ENCODE measurements at regions not wholly inside any gene's neighbourhood (a gene's known extent, or its start where the extent isn't known, plus 50 kb on each side); places are given as distances from the start of the nearest gene placed in this dataset.

GRCh38 chr12:127519779-127520178 is 747.2 kb upstream of the TMEM132C start:
- TF ChIP-seq EZH2phosphoT487 (conservative IDR thresholded peaks at IDR 0.05; ENCODE audit: low read length) = no peak
- no peak overlapping the region for H3K27ac ChIP-seq (ENCODE audit: low read depth, low read length)
- no peak overlapping the region for H3K4me3 ChIP-seq (ENCODE audit: insufficient read depth, low read length, poor library complexity, severe bottlenecking)
- no peak overlapping the region for H2AFZ ChIP-seq (ENCODE audit: low read depth, low read length, severe bottlenecking)
- H3K79me2 ChIP-seq (ENCODE audit: insufficient read depth, low read length) = no peaks in the 10 kb centered on the region
- H3K4me2 ChIP-seq (ENCODE audit: low read depth, low read length, poor library complexity, severe bottlenecking) = no peak overlapping the region
- H3K9ac ChIP-seq (ENCODE audit: low read length) = no peak overlapping the region
- H3K27me3 ChIP-seq (ENCODE audit: low read length) = no peaks in the 10 kb centered on the region
- H3K36me3 ChIP-seq (ENCODE audit: low read length) = no peaks in the 10 kb centered on the region
- H3K9me2 ChIP-seq (replicated peaks; ENCODE audit: insufficient read depth, low read length) = no peaks in the 10 kb centered on the region; the same call in 1 of the 2 replicates
- H3K9me3 ChIP-seq (ENCODE audit: insufficient read depth, low read length) = no peaks in the 10 kb centered on the region
- no peaks in the 10 kb centered on the region for H4K20me1 ChIP-seq (ENCODE audit: low read depth, low read length)
- no peaks in the 10 kb centered on the region for H3F3A ChIP-seq (ENCODE audit: insufficient read depth)

- Histone ChIP-seq H3K9me3 (ENCODE audit: insufficient read depth, low read length) (no peaks in the 10 kb centered on the region), H4K20me1 (ENCODE audit: low read depth, low read length) (no peaks in the 10 kb centered on the region), H3K27me3 (ENCODE audit: low read length) (no peaks in the 10 kb centered on the region), H3K36me3 (ENCODE audit: low read length) (no peaks in the 10 kb centered on the region), H3K79me2 (ENCODE audit: insufficient read depth, low read length) (no peaks in the 10 kb centered on the region), H2AFZ (ENCODE audit: low read depth, low read length, severe bottlenecking) (no peak overlapping the region), H3F3A (ENCODE audit: insufficient read depth) (no peaks in the 10 kb centered on the region), H3K4me3 (ENCODE audit: insufficient read depth, low read length, poor library complexity, severe bottlenecking) (no peak overlapping the region), H3K27ac (ENCODE audit: low read depth, low read length) (no peak overlapping the region), H3K9ac (ENCODE audit: low read length) (no peak overlapping the region), H3K9me2 (replicated peaks; ENCODE audit: insufficient read depth, low read length) (no peaks in the 10 kb centered on the region), H3K4me2 (ENCODE audit: low read depth, low read length, poor library complexity, severe bottlenecking) (no peak overlapping the region)
- no peak for TF ChIP-seq EZH2phosphoT487 (conservative IDR thresholded peaks at IDR 0.05; ENCODE audit: low read length)
- TF ChIP-seq CTCF (IDR thresholded peaks at IDR 0.05; ENCODE audit: insufficient read depth, low read length, poor library complexity, severe bottlenecking) = no peak
Observed at GRCh38 chr12:127526925-127527324, 740.0 kb upstream of the TMEM132C start.

- H3K4me2 ChIP-seq (ENCODE audit: low read depth, low read length, poor library complexity, severe bottlenecking) = no peak overlapping the region
- no peaks in the 10 kb centered on the region for H4K20me1 ChIP-seq (ENCODE audit: low read depth, low read length)
- H3K9me3 ChIP-seq (ENCODE audit: insufficient read depth, low read length) = no peaks in the 10 kb centered on the region
- no peaks in the 10 kb centered on the region for H3K36me3 ChIP-seq (ENCODE audit: low read length)
- H3K4me3 ChIP-seq (ENCODE audit: insufficient read depth, low read length, poor library complexity, severe bottlenecking) = no peak overlapping the region
- H3K27ac ChIP-seq (ENCODE audit: low read depth, low read length) = no peak overlapping the region
- H3K9ac ChIP-seq (ENCODE audit: low read length) = no peak overlapping the region
- H3F3A ChIP-seq (ENCODE audit: insufficient read depth) = no peaks in the 10 kb centered on the region
- no peaks in the 10 kb centered on the region for H3K79me2 ChIP-seq (ENCODE audit: insufficient read depth, low read length)
- no peaks in the 10 kb centered on the region for H3K27me3 ChIP-seq (ENCODE audit: low read length)
- no peak overlapping the region for H2AFZ ChIP-seq (ENCODE audit: low read depth, low read length, severe bottlenecking)
- H3K9me2 ChIP-seq (replicated peaks; ENCODE audit: insufficient read depth, low read length) = no peaks in the 10 kb centered on the region
- no peak for TF ChIP-seq EZH2phosphoT487 (conservative IDR thresholded peaks at IDR 0.05; ENCODE audit: low read length)
- TF ChIP-seq CTCF (IDR thresholded peaks at IDR 0.05; ENCODE audit: insufficient read depth, low read length, poor library complexity, severe bottlenecking) = no peak
Observed at GRCh38 chr12:127528551-127528950, 738.4 kb upstream of the TMEM132C start.

GRCh38 chr12:127531542-127531941 is 735.4 kb upstream of the TMEM132C start:
- Histone ChIP-seq H3K9ac (ENCODE audit: low read length) (no peak overlapping the region), H4K20me1 (ENCODE audit: low read depth, low read length) (no peaks in the 10 kb centered on the region), H3K9me3 (ENCODE audit: insufficient read depth, low read length) (no peaks in the 10 kb centered on the region), H3F3A (ENCODE audit: insufficient read depth) (no peaks in the 10 kb centered on the region), H2AFZ (ENCODE audit: low read depth, low read length, severe bottlenecking) (no peak overlapping the region), H3K36me3 (ENCODE audit: low read length) (no peaks in the 10 kb centered on the region), H3K9me2 (replicated peaks; ENCODE audit: insufficient read depth, low read length) (no peaks in the 10 kb centered on the region), H3K79me2 (ENCODE audit: insufficient read depth, low read length) (no peaks in the 10 kb centered on the region), H3K4me2 (ENCODE audit: low read depth, low read length, poor library complexity, severe bottlenecking) (no peak overlapping the region), H3K4me3 (ENCODE audit: insufficient read depth, low read length, poor library complexity, severe bottlenecking) (no peak overlapping the region), H3K27ac (ENCODE audit: low read depth, low read length) (no peak overlapping the region), H3K27me3 (ENCODE audit: low read length) (no peaks in the 10 kb centered on the region)
- no peak for TF ChIP-seq EZH2phosphoT487 (conservative IDR thresholded peaks at IDR 0.05; ENCODE audit: low read length)
- TF ChIP-seq CTCF (IDR thresholded peaks at IDR 0.05; ENCODE audit: insufficient read depth, low read length, poor library complexity, severe bottlenecking) = no peak
